COR-L47 (cell line): ENCODE measurements at regions not wholly inside any gene's neighbourhood (a gene's known extent, or its start where the extent isn't known, plus 50 kb on each side); places are given as distances from the start of the nearest gene placed in this dataset.
"Not testable (repeated sequence)": the region's sequence is repeated elsewhere in the genome, so short reads cannot be mapped to it uniquely, and the experiment has no call there.

Source experiments
- DNase-seq: peaks from one replicate; lab custom pipeline; 2025; lab: John Stamatoyannopoulos, UW

- no peak for DNase-seq
Measured at GRCh38 chr4:17008834-17009345, 110.4 kb upstream of the LDB2 start.

- DNase-seq: not testable (repeated sequence)
Measured at GRCh38 chr4:17003606-17004392, 105.4 kb upstream of the LDB2 start.

GRCh38 chr4:16995451-16995850 is 97.0 kb upstream of the LDB2 start:
- DNase-seq: no peak

DNA sequence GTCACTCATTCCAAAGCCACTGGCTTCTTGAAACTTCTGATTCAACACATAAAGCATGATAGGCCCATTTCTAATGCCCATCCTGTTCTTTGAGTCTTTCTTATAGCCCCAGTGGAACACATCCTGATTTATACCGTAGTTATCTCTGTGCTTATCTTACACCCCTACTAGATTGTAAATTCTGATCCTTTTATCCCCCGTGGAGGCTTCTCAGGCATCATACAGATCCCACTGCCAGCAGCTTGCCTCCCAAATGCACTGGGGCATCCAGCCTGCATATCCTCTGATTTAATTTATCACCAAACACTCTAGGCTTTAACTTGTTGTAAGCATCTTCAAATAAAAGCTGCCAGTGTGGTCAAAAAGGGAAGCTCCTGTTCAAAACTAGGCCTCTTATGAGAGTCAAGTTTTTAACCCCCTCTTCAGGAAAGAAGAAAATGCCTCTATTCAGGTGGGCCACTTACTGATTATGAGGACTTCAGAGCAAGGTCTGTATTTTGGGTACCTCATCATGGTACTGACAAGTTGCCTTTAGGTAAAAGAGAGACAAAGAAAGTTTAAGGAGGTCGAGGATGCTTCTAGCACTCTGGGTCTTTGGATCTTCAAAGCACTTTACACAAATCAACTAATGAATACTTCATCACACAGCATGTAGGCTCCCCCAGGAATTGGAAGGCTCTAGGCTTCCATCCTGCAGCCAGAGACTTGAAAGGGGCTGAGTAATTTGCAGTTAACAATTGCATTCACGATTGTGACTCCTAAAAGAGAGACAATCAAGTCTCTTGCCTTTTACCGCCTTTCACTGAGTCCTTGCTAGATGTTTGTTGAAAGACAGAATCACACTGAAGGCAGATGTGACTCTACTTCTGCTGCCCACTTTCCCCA is 95.8 kb upstream of the LDB2 start:
- DNase-seq: no peak

GRCh38 chr4:16992566-16993225 is 94.3 kb upstream of the LDB2 start:
- DNase-seq: no peak

DNA sequence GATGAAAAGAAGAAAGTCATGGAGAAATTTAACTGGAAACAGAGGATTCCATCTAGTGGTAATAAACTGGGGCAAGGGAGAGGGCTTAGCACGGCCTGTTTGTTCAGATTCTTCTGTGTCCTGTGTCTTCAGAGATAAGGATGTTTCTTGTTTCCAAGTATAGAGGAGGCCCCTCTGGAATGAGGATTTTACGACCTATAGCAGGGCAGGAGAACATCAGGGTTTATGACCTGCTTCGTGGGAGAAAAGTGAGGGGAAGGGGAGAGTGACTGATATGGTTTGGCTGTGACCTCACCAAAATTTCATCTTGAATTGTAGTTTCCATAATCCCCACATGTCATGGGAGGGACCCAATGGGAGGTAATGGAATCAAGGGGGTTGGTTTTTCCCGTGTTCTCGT is 93.0 kb upstream of the LDB2 start:
- DNase-seq: no peak

DNA sequence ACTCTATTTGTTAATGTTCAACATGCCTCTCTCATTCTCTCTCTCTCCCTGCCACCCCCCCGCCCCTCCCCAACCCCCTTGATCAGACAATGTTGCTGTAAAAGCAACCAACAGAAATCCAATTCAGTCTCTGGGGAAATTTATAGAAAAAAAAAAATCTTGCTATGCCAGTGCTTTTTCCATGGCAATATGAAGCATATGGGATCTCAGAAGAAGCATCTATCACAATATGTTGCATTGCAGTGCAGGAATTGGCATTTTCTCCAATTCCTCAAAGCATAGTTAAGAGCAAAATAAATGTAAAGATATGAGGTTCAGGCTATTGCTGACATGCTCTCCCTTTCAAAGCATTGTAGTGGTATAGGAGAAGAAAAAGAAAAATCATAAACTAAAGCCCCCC is 90.9 kb upstream of the LDB2 start:
- DNase-seq: no peak

DNA sequence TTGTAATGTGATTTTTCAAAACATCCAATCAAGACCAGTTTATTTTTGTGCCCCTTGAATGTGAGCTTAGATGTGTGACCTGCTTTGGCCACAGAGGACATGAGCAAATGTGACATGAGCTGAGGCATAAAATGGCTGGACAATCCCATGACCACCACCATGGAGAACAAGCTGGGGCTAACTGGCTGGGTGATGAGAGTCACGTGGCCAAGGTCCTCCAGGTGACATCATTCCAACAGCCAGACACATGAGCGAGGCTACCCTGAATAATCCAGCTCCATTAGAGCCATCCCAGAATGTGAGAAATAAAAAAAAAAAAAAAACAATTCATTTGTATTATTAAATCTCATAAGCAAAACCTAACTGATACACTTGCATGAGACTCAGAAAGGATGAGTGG is 90.4 kb upstream of the LDB2 start:
- no peak for DNase-seq

- no peak for DNase-seq
Measured at GRCh38 chr4:16977081-16977480, 78.6 kb upstream of the LDB2 start.

- no peak for DNase-seq
Measured at GRCh38 chr4:16969696-16970135, 71.3 kb upstream of the LDB2 start.

GRCh38 chr4:16967722-16968121 is 69.3 kb upstream of the LDB2 start:
- DNase-seq: no peak

GRCh38 chr4:16959305-16959704 is 60.9 kb upstream of the LDB2 start:
- DNase-seq: no peak

GRCh38 chr4:16952896-16953630 is 54.6 kb upstream of the LDB2 start:
- no peak for DNase-seq

DNA sequence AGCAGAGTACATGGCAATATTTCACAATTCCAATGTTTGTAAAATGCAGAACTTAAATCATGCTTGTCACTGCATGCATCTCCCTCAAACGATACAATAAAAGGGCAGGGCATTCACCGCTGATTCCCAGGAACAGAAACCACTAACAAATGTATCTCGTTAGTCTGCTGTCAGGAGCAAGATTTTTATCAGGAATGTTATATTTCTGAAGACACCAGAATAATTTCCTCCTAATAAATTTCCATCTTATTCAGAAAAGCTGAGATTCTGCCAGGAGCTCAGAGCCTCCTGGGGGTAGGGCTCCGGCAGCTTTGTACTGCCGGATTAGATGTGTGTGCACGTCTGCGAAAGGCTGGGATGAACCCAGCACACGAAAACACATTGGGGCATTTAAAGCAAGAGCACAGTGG is 54.0 kb upstream of the LDB2 start:
- no peak for DNase-seq
